HG02884 (cell line): ENCODE measurements at regions not wholly inside any gene's neighbourhood (a gene's known extent, or its start where the extent isn't known, plus 50 kb on each side); places are given as distances from the start of the nearest gene placed in this dataset.
"Not testable (repeated sequence)": the region's sequence is repeated elsewhere in the genome, so short reads cannot be mapped to it uniquely, and the experiment has no call there.

Experiments
- ATAC-seq: cut with Tn5 transposase; IDR thresholded peaks from one replicate; pipeline ENCODE4 v1.9.1; 2021; ENCODE audit warnings: mild to moderate bottlenecking, moderate library complexity; ENCODE audit not compliant: unreplicated experiment

GRCh38 chr13:54390841-54391240, 1362.2 kb downstream of the OLFM4 start:
- no peak for ATAC-seq

DNA sequence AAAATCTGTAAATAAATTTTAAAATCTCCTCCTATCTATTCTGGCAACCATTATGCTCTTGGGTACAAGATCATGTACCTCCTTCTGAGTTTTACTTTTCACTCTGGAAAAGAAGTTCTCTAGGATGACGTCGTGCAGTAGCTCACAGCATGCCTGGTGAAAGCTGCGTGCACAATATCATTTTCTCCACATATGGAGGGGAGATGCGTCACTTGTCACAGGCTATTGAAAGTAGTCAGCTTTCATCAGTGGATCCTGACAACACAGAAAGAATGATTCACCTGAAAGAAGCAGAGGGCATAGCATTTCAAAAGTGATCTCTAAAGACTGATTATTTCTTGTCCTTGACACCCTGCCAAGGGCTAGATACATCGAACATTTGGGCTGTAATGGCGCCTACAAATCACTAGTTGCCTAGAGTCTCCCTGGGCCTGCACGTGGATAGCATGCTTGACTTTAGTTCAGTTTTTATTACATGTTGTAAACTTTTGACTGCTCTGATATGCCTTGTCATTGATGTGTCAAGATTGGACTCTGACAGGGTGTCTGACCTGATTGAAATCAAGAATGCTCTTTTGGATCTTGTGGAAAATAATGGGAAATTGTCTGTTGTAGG, 1365.6 kb downstream of the OLFM4 start:
- ATAC-seq = no peak

DNA sequence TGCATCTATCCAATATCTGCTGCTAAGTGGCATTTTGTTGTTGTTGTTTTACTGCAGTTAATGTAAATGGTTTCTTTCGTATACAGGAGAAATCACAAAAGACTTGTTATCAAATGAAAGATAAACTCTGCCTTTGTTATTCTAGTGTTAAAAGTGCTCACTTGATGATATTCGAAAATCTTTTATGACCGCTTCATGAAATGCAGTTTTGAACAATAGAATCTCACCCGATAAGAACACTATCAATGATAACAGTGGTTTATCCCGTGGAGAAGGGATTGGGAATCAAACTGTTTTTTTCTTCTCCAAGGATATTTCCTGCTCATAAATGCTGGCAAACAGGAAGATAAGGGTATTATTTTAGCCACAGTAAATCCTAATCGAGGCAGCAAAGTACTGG, 1366.3 kb downstream of the OLFM4 start:
- ATAC-seq = no peak

DNA sequence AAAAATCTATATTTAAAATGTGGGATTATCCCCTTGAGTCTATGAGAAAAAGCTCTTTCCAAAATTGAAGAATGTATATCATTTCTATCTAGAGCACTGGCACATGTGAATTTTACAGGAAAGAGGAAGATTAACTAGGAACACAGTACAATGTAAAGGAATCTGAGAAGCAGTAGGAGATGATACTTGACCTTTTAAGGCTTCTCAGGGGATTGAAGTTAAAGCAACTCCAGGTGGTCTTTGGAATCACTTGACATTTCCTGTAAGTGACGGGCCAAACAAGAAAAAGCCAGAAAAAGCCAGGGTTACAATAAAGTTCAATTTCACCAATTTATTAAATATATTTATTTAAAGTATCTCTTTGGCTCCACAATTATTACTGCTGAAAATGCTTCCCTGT, 1373.9 kb downstream of the OLFM4 start:
- ATAC-seq = no peak

DNA sequence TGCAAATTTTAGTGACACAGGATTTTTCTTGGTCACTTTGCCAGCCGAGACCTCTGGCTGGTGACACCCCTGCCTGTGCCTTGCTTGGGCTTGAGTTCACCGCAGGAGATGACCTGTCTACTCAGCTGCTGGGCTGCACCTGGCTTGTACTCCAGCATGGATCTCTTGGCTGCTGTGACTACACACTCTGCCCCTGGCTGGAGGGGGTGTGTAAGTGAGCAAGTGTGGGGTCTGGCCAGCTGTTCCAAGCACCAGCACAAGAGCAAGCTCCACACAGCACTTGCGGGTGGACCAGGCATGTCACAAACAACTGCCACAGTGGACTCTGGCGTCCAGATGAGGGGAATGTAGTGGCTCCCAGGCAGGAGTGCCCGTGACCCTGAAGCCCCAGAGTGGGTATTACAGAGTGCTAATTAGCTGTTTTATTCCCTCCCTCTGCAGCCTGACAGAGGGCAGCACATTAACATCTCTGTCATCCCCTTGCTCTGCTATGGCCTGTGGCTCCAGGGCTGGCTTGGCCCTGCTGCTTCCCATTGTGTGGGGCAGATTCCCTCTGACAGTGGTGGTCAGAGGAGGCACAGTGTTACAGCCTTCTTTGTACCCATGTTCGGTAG, 1387.2 kb downstream of the OLFM4 start:
- ATAC-seq = no peak

DNA sequence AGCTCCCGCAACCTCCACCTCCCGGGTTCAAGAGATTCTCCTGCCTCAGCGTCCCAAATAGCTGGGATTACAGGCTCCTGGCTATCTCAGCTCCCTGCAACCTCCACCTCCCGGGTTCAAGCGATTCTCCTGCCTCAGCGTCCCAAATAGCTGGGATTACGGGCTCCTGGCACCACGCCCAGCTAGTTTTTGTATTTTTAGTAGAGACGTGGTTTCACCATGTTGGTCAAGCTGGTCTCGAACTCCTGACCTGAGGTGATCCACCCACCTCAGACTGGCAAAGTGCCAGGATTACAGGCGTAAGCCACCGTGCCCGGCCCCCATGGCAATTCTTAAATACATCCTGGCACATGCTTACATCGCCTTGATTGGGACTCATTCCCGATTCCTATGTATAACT, 1394.3 kb downstream of the OLFM4 start:
- not testable (repeated sequence) for ATAC-seq

- ATAC-seq = no peak
These were observed 1395.7 kb downstream of the OLFM4 start for GRCh38 chr13:54424344-54424743.

GRCh38 chr13:54433493-54434206, 1405.0 kb downstream of the OLFM4 start:
- ATAC-seq = no peak

DNA sequence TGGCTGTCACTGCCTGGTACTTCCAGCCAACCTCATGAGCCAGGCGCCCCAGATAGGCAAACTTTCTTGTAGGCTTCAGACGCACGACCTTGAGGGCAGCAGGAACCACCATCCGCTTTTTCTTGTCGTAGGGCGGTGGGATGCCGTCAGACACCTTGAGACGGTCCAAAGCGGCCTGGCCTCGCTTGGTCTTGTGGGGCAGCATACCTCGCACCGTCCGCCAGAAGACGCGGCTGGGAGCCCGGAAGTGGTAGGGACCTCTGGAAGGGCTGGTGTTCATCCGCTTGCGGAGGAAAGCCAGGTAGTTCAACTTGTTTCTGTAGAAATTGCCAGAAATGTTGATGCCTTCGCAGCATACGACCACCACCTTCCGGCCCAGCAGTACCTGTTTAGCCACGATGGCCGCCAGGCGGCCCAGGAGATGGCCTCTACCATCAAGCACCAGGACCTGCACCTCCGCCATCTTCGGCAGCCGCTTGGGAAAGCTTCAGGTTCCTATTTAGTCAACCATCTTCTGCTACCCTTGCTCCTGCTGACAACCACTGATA, 1412.3 kb downstream of the OLFM4 start:
- ATAC-seq = not testable (repeated sequence)

- no peak for ATAC-seq
These were observed 1416.8 kb downstream of the OLFM4 start for GRCh38 chr13:54445453-54445852.

- no peak for ATAC-seq
These were observed 1417.3 kb downstream of the OLFM4 start for GRCh38 chr13:54445865-54446264.

DNA sequence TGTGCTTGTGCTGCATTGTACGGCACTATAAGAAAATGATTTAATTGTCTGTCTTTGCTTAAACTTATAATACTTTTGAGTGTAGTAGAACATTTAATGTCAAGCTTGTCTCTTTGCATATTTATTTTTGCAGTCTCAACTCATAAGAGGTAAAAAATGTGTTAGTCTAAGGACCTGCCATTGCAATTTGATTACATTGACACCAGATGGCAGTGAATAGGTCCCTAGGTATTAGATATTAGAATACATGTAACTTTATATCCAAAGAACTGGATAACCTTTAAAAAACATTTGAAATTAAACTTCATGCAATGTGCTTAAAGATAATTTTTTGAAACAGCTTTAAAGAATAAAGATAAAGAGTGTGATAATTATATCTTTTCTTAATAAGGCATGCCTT, 1421.3 kb downstream of the OLFM4 start:
- ATAC-seq = no peak

GRCh38 chr13:54484166-54484565, 1455.6 kb downstream of the OLFM4 start:
- no peak for ATAC-seq

DNA sequence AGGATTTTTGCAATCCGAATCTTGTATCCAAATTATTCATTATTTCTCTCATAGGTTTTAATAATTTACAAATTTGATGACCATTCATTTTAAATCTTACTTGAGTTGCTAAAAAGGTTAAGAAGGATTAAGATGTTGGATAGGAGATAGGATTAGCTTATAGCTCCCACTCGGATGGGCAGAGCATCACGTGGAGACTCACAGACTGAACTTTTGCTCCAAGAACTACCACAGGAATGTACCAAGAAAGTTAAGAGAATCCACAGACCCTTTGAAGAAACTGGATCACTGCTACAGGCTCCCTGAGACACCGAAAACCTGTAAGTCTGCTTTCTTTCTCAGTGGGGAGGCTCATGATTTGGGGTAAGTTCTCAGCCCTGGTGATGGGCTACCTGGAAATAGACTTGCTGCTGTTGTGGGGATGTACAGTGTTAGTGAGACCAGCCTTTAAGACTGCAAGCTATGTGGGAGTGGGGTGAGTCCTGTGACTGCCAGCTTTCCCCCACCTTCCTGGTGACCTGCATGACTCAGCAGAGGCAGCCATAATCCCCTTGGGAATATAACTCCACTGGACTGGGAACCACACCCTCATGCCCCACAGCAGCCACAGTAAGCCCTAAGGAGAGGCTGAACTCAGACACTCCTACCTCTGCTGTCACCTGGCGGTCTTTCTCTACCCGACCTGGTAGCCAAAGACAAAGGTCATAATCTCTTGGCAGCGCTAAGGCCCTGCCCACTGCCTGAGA, 1458.0 kb downstream of the OLFM4 start:
- ATAC-seq = no peak

- no peak for ATAC-seq
These were observed 1460.7 kb downstream of the OLFM4 start for GRCh38 chr13:54489359-54489758.

GRCh38 chr13:54492995-54493394, 1464.4 kb downstream of the OLFM4 start:
- no peak for ATAC-seq

DNA sequence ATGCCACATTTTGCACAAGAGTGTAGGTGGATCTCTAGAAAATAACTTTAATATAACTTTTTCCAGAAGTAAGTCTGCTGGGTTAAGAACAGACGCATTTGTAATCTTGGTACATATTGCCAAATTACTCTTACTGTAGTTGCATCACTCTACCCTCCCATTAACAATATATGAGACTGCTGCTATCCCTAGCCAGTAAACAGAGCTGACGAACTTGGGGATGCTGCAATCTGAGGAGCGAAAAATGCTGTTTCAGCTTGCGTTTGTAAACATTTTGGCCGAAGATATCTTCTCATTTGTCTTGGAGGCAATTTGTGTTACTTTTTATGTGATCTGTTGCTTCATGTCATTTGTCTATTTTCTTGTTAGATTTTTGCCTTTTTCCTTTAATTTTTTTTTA, 1482.8 kb downstream of the OLFM4 start:
- ATAC-seq = no peak

GRCh38 chr13:54513254-54513653, 1484.6 kb downstream of the OLFM4 start:
- ATAC-seq = no peak

GRCh38 chr13:54536112-54536511, 1507.5 kb downstream of the OLFM4 start:
- no peak for ATAC-seq

- ATAC-seq = no peak
These were observed 1534.7 kb downstream of the OLFM4 start for GRCh38 chr13:54563286-54563685.

- ATAC-seq = not testable (repeated sequence)
These were observed 1543.4 kb downstream of the OLFM4 start for GRCh38 chr13:54572037-54572436.
